Esophagus squamous epithelium (tissue), 5 donors: ENCODE measurements at regions not wholly inside any gene's neighbourhood (a gene's known extent, or its start where the extent isn't known, plus 50 kb on each side); places are given as distances from the start of the nearest gene placed in this dataset.

ENCODE experiments used
- DNase-seq: peaks from one replicate; lab custom pipeline; 2025; lab: John Stamatoyannopoulos, UW
- H3K27ac ChIP-seq, 4 donors: fragments of 200-600 bp; sonication (generic); one replicate each; pipeline ENCODE4 v1.5.1; 2016 to 2019; ENCODE audit warnings: mild to moderate bottlenecking in 1 of 4
- H3K27me3 ChIP-seq, 4 donors: fragments of 200-600 bp; sonication (generic); 1 replicate in 3 of 4; 2 replicates in 1 of 4; pipeline versions ENCODE4 v1.5.1 to v1.6.0; 2017 to 2021; ENCODE audit warnings: antibody characterized with exemption in 1 of 4
- H3K36me3 ChIP-seq, 3 donors: fragments of 200-600 bp; sonication (generic); one replicate each; pipeline ENCODE4 v1.5.1; 2016 to 2019
- H3K4me1 ChIP-seq, 3 donors: fragments of 200-600 bp; sonication (generic); one replicate each; pipeline ENCODE4 v1.5.1; 2017 to 2019
- H3K4me3 ChIP-seq, 4 donors: fragments of 200-600 bp; sonication (generic); 1 replicate in 3 of 4; 2 replicates in 1 of 4; pipeline ENCODE4 v1.5.1; 2016 to 2019; ENCODE audit warnings: mild to moderate bottlenecking in 2 of 4, moderate library complexity in 1 of 4
- H3K9me3 ChIP-seq, 3 donors: fragments of 200-600 bp; sonication (generic); one replicate each; pipeline ENCODE4 v1.5.1; 2016 to 2019
- CTCF ChIP-seq, 6 experiments: fragments of 450-650 bp in 4 of 6; fragments of 200-600 bp in 2 of 6; sonication (generic) in 2 of 6; IDR thresholded peaks; one replicate each; pipeline ENCODE4 v1.5.1; 2016 to 2019; ENCODE audit warnings: antibody characterized with exemption in 6 of 6, mild to moderate bottlenecking in 4 of 6, moderate library complexity in 4 of 6
- POLR2A ChIP-seq, 4 donors: fragments of 450-650 bp; IDR thresholded peaks; one replicate each; pipeline ENCODE4 v1.6.1; 2017; ENCODE audit warnings: antibody characterized with exemption in 4 of 4, mild to moderate bottlenecking in 4 of 4, moderate library complexity in 3 of 4
- WGBS, 2 donors: methylation state at CpG; one replicate each; pipeline ENCODE4 v1.1.5; 2018; 5-methylcytosine and 5-hydroxymethylcytosine counted together
- intact Hi-C: fragments of 100-400 bp; cut with DNase I; formaldehyde crosslinking; loops from one replicate; pipeline ENCODE4 v1.15.0; 2022
- donor health status: DM: yes; HTN: yes; CAD: no.

- Histone ChIP-seq H3K27ac (no peak overlapping the region), H3K4me1 (no peaks in the 10 kb centered on the region), H3K4me3 (no peak overlapping the region), H3K27me3 (peaks cover 0 to 47% (median 0%) of the 10 kb centered on the region in 4 donors), H3K36me3 (no peaks in the 10 kb centered on the region), H3K9me3 (no peaks in the 10 kb centered on the region)
- intact Hi-C loops, result no loop called here
- TF ChIP-seq POLR2A (IDR thresholded peaks at IDR 0.05), result no peak
- TF ChIP-seq CTCF (IDR thresholded peaks at IDR 0.05), result no peak
- WGBS, 2 donors, result 36 to 37% methylated on average over 5 of the region's 5 CpGs
- no peak for DNase-seq
Observed at GRCh38 chr15:69782809-69783208, 314.9 kb downstream of the TLE3 start.

GRCh38 chr15:69783211-69783610 lies 314.5 kb downstream of the TLE3 start:
- Histone ChIP-seq H3K9me3 (no peaks in the 10 kb centered on the region), H3K4me3 (no peak overlapping the region), H3K27ac (no peak overlapping the region), H3K27me3 (peaks cover 0 to 47% (median 0%) of the 10 kb centered on the region in 4 donors), H3K36me3 (no peaks in the 10 kb centered on the region), H3K4me1 (no peaks in the 10 kb centered on the region)
- intact Hi-C loops, result no loop called here
- 68 to 70% methylated on average over 9 of the region's 9 CpGs for WGBS, 2 donors
- no peak for DNase-seq
- TF ChIP-seq CTCF (IDR thresholded peaks at IDR 0.05) (no peak), POLR2A (IDR thresholded peaks at IDR 0.05) (no peak)

- Histone ChIP-seq H3K36me3 (no peaks in the 10 kb centered on the region), H3K27ac (no peak overlapping the region), H3K4me3 (no peak overlapping the region), H3K4me1 (no peaks in the 10 kb centered on the region), H3K9me3 (no peaks in the 10 kb centered on the region), H3K27me3 (peaks cover 0 to 50% (median 0%) of the 10 kb centered on the region in 4 donors)
- WGBS, 2 donors, result 54 to 61% methylated on average over 4 to 5 of the region's 5 CpGs
- intact Hi-C loops, result no loop called here
- no peak for DNase-seq
- TF ChIP-seq CTCF (IDR thresholded peaks at IDR 0.05), result no peak
- no peak for TF ChIP-seq POLR2A (IDR thresholded peaks at IDR 0.05)
Observed at GRCh38 chr15:69784798-69785566, 312.7 kb downstream of the TLE3 start.

GRCh38 chr15:69786136-69786701 lies 311.5 kb downstream of the TLE3 start:
- Histone ChIP-seq H3K36me3 (no peaks in the 10 kb centered on the region), H3K4me1 (no peaks in the 10 kb centered on the region), H3K4me3 (no peak overlapping the region), H3K27ac (no peak overlapping the region), H3K9me3 (peaks cover 0 to 6% (median 3%) of the 10 kb centered on the region in 3 donors), H3K27me3 (peaks cover 0 to 50% (median 0%) of the 10 kb centered on the region in 4 donors)
- 83 to 84% methylated on average over 8 of the region's 9 CpGs for WGBS, 2 donors
- TF ChIP-seq POLR2A (IDR thresholded peaks at IDR 0.05) (no peak), CTCF (IDR thresholded peaks at IDR 0.05) (no peak)
- intact Hi-C loops, result no loop called here
- DNase-seq, result no peak

- 86% methylated on average over 3 of the region's 4 CpGs; no CpG with 5 or more reads in 1 of the 2 donors for WGBS, 2 donors
- H3K9me3 ChIP-seq, result peaks cover 0 to 11% (median 7%) of the 10 kb centered on the region in 3 donors
- TF ChIP-seq CTCF (IDR thresholded peaks at IDR 0.05) (no peak), POLR2A (IDR thresholded peaks at IDR 0.05) (no peak)
- no peak overlapping the region for H3K4me3 ChIP-seq
- DNase-seq, result no peak
- no peak overlapping the region for H3K27ac ChIP-seq
- intact Hi-C loops, result no loop called here
- no peaks in the 10 kb centered on the region for H3K4me1 ChIP-seq
- H3K36me3 ChIP-seq, result no peaks in the 10 kb centered on the region
- H3K27me3 ChIP-seq, result peaks cover 0 to 37% (median 0%) of the 10 kb centered on the region in 4 donors
Observed at GRCh38 chr15:69787791-69788190, 309.9 kb downstream of the TLE3 start.
